A673 (cell line): ENCODE measurements at regions not wholly inside any gene's neighbourhood (a gene's known extent, or its start where the extent isn't known, plus 50 kb on each side); places are given as distances from the start of the nearest gene placed in this dataset.

ENCODE experiments used
- BruUV-seq: library from RNA; stranded (reverse); fragments of 400-500 nt; replicated peaks from 2 replicates; lab custom pipeline; 2021; lab: Mats Ljungman, UMichigan
- CTCF ChIA-PET: fragments of 300-600 bp; sonication (Branson Sonifier 250); formaldehyde crosslinking; loops from one replicate; lab custom pipeline; 2022; ENCODE audit warnings: antibody characterized with exemption; lab: Charles Lee
- POLR2A ChIA-PET: fragments of 300-600 bp; sonication (Branson Sonifier 250); formaldehyde crosslinking; loops from one replicate; lab custom pipeline; 2022; ENCODE audit warnings: antibody characterized with exemption; ENCODE audit not compliant: low non-redundant PET; lab: Charles Lee
- DNase-seq: peaks from one replicate; pipeline ENCODE4 v3.0.0-alpha.2; 2015; ENCODE audit warnings: low spot score
- H3K27ac ChIP-seq: fragments of 200-600 bp; sonication (generic); 2 replicates; pipeline ENCODE4 v1.5.1; 2016; ENCODE audit warnings: mixed run types, low read depth, mild to moderate bottlenecking, mixed read lengths, antibody characterized with exemption, low read length; ENCODE audit not compliant: poor library complexity, severe bottlenecking
- H3K27me3 ChIP-seq: fragments of 200-600 bp; sonication (generic); replicated peaks from 2 replicates; pipeline ENCODE4 v1.6.1; 2017; ENCODE audit warnings: mixed run types, low read depth, mild to moderate bottlenecking, mixed read lengths, antibody characterized with exemption, low read length; ENCODE audit not compliant: insufficient read depth, poor library complexity
- H3K36me3 ChIP-seq: fragments of 200-600 bp; sonication (generic); 2 replicates; pipeline ENCODE4 v1.6.1; 2016; ENCODE audit warnings: mixed run types, mild to moderate bottlenecking, mixed read lengths, antibody characterized with exemption, low read length; ENCODE audit not compliant: insufficient read depth, poor library complexity, severe bottlenecking
- H3K4me1 ChIP-seq: fragments of 200-600 bp; sonication (generic); 2 replicates; pipeline ENCODE4 v1.6.1; 2017; ENCODE audit warnings: mixed run types, mild to moderate bottlenecking, mixed read lengths, antibody characterized with exemption, low read length; ENCODE audit not compliant: insufficient read depth, poor library complexity, severe bottlenecking
- H3K4me3 ChIP-seq: fragments of 200-600 bp; sonication (generic); 2 replicates; pipeline ENCODE4 v1.5.1; 2016; ENCODE audit warnings: low read depth, mixed run types, mild to moderate bottlenecking, mixed read lengths, low read length; ENCODE audit not compliant: poor library complexity, severe bottlenecking
- H3K9me3 ChIP-seq: fragments of 200-600 bp; sonication (generic); 2 replicates; pipeline ENCODE4 v1.6.1; 2016; ENCODE audit warnings: mixed run types, low read depth, mild to moderate bottlenecking, mixed read lengths, antibody characterized with exemption, low read length; ENCODE audit not compliant: poor library complexity, severe bottlenecking
- EZH2 ChIP-seq: fragments of 200-600 bp; sonication (generic); IDR thresholded peaks from 2 replicates; pipeline ENCODE4 v1.6.1; 2017; ENCODE audit warnings: borderline replicate concordance, low read depth, mild to moderate bottlenecking, mixed read lengths, antibody characterized with exemption, low read length; ENCODE audit not compliant: poor library complexity, severe bottlenecking
- intact Hi-C: fragments of 100-400 bp; cut with micrococcal nuclease; formaldehyde crosslinking; loops from one replicate; pipeline ENCODE4 v1.10.0; 2022; ENCODE audit not compliant: unreplicated experiment
- TF ChIP-seq, protein P1 (sequence below): fragments of 300-800, 200-600 bp; sonication (generic); conservative IDR thresholded peaks from 2 replicates; pipeline ENCODE4 v1.5.1; 2017; ENCODE audit warnings: low read depth, mild to moderate bottlenecking, antibody characterized with exemption, low read length, moderate library complexity, mixed read lengths

DNA sequence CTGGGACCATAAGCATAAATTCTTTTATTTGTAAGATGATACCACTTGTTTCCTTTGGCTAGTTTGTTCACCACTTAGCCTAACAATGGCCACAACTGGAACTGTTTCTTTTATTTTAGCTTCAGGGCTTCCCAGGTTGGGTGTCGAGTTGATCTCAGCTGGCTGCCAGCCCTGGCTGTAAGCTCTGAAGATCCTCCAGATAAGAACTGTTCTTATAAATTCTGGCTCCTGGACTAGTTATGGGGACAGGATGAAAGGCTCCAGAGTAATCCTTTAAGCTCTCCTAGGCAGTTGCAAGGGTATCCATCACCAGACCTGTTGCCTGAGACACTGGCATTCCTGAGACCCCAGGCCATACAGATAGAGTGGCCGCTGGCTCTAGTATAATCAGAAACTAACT lies 129.4 kb upstream of the ACSL4 start:
- no TSS peak for BruUV-seq
- no peak for DNase-seq
- Histone ChIP-seq H3K27me3 (no peaks in the 10 kb centered on the region), H3K36me3 (no peaks in the 10 kb centered on the region), H3K4me3 (no peak overlapping the region), H3K9me3 (no peaks in the 10 kb centered on the region), H3K4me1 (no peaks in the 10 kb centered on the region), H3K27ac (no peak overlapping the region)
- ChIA-PET CTCF (no interaction called here), POLR2A (no interaction called here)
- TF ChIP-seq, protein P1, sequence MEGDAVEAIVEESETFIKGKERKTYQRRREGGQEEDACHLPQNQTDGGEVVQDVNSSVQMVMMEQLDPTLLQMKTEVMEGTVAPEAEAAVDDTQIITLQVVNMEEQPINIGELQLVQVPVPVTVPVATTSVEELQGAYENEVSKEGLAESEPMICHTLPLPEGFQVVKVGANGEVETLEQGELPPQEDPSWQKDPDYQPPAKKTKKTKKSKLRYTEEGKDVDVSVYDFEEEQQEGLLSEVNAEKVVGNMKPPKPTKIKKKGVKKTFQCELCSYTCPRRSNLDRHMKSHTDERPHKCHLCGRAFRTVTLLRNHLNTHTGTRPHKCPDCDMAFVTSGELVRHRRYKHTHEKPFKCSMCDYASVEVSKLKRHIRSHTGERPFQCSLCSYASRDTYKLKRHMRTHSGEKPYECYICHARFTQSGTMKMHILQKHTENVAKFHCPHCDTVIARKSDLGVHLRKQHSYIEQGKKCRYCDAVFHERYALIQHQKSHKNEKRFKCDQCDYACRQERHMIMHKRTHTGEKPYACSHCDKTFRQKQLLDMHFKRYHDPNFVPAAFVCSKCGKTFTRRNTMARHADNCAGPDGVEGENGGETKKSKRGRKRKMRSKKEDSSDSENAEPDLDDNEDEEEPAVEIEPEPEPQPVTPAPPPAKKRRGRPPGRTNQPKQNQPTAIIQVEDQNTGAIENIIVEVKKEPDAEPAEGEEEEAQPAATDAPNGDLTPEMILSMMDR = no peak
- no peak for TF ChIP-seq EZH2
- intact Hi-C loops = no loop called here

- CTCF ChIA-PET = interaction anchor here (1.3 kb wide), 1 partner anchor 151 kb away, joined by 4 read pairs; no protein-coding TSS in a partner anchor
- BruUV-seq = no TSS peak
Measured at GRCh38 chrX:109863811-109864210, 130.8 kb upstream of the ACSL4 start.

DNA sequence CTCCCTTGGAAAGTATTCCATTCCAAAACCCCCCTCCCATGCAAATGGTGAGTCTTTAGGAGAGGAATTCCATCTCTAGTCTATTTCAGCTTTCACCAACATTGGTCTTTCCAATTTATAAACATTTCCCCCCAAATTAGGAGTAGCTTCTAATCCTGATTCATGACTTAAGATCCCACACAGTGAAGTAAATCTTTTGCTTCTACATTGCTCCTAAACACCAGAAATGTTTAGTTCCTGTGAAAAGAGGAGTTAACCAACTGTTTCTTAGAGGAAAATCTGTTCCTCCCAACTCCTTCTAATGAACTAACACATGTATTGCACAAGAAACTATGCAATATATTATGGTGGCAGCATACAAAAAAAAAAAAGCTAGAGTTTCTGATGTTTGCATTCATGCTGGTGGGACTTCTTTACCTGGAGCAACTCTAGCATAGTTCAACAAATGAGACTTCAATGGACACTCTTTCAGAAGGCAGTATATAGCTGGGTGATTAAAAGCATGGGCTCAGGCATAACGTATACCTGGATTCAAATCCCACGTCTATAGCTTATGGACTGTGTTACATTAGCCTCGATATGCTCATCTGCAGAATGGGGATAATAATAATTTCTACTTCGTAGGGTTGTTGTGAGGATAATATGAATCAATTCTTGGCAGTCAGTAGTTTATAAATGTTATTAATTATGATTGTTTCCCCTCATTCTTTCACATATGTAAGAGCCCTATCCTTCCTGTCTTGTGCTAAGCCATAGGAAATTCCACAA lies 131.6 kb upstream of the TMEM164 start:
- no peaks in the 10 kb centered on the region for H3K27me3 ChIP-seq
- H3K9me3 ChIP-seq = no peaks in the 10 kb centered on the region
- H3K36me3 ChIP-seq = no peaks in the 10 kb centered on the region
- DNase-seq = no peak
- H3K27ac ChIP-seq = no peak overlapping the region
- POLR2A ChIA-PET = no interaction called here
- TF ChIP-seq, protein P1 = no peak
- TF ChIP-seq EZH2 = no peak
- no peaks in the 10 kb centered on the region for H3K4me1 ChIP-seq
- no TSS peak for BruUV-seq
- no peak overlapping the region for H3K4me3 ChIP-seq
- CTCF ChIA-PET = no interaction called here
- intact Hi-C loops = no loop called here

More at GRCh38 chrX:109863811-109864210, 130.8 kb upstream of the ACSL4 start:
- intact Hi-C loops = no loop called here
- no peak for DNase-seq
- Histone ChIP-seq H3K4me3 (no peak overlapping the region), H3K27me3 (no peaks in the 10 kb centered on the region), H3K9me3 (no peaks in the 10 kb centered on the region), H3K36me3 (no peaks in the 10 kb centered on the region), H3K27ac (no peak overlapping the region), H3K4me1 (no peaks in the 10 kb centered on the region)
- POLR2A ChIA-PET = no interaction called here
- TF ChIP-seq, protein P1 = no peak
- no peak for TF ChIP-seq EZH2
